ENCODE measurements at regions not wholly inside any gene's neighbourhood (a gene's known extent, or its start where the extent isn't known, plus 50 kb on each side); places are given as distances from the start of the nearest gene placed in this dataset.

DNA sequence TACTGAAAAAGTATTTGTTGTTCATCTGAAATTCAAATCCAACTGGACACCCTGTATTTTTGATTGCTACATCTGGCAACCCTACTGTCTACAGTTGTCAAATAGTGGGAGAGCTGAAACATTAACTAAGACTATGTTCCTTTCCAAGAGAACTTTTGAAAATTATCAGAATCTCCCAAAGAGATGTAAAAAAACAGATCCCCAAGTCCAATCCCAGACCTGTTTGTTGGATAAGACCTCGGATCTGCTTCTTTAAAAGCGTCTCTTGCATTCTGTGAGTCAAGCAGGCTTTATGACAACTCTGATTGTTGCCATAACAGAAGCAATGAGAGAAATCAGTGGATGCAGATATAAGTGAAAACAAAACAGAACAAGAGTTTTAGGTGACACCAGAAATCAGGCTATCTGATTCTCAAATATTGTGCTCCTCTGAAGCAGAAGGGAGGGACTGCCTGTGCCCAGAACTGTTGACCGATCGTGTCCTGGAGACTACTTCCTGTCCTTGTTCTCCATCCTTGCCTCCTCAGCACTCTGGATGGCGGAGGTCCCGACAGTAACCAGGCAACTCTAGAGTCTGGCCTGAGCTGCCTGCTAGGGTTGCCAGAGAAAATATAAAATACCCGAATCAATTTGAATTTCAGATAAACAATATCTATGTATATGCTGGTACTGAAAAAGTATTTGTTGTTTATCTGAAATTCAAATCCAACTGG is 853.8 kb downstream of the MAFB start:
- DNase-seq (ENCODE audit: low read depth in 2 of 2): no peak

DNA sequence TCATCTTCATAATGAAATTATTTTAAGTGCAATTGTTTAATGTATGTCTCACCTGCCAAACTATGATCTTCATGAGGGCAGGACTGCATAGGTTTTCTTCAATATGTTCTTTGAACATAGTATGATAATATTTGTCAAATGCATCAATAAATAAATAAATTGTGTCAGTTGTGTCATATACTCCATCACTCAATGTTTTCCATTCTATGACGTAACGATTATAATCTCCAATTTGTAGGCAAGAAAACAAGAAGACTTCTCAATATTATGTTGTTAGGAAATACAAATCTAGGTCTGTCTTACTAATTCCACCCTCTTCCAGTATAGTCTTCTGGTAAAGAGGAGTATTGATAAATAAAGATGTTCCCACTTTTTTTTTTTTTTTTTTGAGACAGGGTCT is 858.1 kb downstream of the MAFB start:
- no peak for DNase-seq (ENCODE audit: low read depth in 2 of 2)

DNA sequence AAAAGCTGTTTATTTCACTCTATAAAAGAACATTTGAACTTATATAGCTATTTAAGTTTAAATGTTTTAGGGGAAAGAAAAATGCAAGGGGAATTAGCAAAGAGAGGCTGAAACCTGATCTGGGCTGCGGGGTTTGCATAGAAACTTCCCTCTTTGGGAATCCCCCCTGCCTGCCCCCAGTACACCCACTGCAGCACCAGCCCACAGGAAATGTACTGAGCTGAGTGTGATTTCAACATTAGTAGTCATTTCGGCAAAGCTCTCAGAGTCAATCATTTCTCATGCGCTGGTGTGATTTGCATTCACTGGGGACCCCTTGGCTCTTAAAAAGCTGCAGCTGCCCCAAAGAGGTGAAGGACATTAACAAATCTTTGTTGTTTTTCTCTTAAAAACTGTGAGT is 859.4 kb downstream of the MAFB start:
- no peak for DNase-seq (ENCODE audit: low read depth in 2 of 2)

DNA sequence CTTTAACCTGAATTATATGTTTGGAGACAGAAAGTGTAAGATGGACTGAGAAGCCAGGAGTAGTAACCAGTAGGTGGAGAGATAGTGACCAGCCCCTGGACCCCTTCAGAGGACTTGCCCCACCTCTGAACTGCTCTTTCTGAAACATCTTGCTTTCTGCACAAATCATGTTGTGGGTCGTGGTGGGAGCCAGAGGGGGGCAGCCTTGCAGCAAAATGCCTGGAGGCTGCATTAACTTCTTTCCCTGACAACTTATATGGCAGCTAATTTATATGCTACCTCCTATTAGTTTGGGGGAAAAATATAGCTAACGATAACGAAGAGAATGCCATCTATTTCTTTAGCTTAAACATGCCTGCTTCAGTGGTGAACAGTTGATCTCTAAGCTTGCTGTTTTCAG is 859.8 kb downstream of the MAFB start:
- no peak for DNase-seq (ENCODE audit: low read depth in 2 of 2)

DNA sequence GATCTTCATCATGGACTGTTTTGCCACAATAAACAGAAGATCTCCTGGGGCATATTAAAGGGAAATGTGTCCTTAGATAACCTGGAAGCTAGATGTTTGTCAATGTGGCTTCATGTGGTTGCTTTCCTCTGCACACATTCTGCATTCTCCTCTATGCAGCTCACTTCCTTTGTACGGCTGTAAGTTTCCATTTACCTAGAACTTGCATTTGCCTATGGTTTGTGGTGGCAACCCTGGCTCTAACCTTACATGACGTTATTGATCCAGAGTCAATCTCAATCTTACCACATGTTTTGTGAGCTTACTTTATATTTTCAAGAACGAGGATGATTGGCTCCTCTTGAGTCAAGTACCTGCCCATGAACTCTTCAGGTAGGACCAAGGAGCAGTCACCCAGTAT is 863.1 kb downstream of the MAFB start:
- DNase-seq (ENCODE audit: low read depth in 2 of 2): no peak

DNA sequence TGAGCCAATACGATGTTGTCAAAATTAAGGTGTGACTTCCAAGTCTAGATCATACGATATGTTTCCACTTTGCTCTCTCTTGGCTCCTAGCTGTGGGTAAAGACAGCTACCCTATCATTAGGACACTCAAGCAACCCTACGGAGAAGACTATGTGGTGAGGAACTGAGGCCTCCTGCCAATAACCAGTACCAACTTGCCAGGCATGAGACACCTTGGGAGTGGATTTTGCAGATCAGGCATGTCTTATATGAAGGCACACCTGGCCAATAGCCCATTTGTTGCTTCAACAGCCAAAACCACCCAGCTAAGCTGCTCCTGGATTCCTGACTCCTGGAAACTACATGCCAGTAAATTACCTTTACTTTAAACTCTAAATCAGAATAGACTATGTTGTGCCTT is 863.4 kb downstream of the DHX35 start:
- DNase-seq (ENCODE audit: low read depth in 2 of 2): no peak

DNA sequence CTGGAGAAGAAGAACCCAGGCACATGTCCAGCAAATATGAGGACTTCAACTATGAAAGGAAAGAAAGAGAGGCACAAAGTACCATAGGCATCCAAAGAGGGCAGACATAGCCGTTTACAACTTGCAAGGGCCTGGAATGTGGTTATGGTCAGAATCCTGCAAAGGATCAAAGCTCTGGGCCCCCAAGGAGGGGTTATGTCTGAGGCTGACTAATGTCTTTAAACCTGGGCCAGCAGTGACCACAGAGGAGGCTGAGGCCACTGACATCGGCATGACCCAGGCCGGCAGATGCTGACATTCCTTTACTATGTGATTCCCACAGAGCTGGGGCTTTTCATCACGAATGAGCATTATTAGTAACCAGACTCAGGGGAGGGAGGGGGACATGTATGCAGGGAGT is 861.1 kb downstream of the DHX35 start:
- DNase-seq (ENCODE audit: low read depth in 2 of 2): no peak

DNA sequence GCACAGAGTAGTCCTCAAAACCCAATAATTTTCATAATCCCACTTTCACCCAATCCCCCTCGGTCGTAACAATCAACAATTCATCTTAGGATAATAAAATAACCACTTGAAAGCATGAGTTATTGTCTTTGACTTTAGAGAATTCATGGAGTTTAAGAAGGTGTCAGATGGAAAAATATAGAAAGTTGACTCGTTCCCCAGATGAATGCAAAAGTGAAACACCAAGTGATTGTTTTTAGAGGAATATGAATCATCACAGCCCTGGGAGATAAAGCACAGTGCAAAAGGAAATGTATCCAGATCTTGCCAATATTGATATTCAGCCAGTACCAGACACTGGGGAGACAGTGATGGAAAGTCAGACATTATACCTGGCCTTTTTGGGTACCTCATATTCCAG is 860.5 kb downstream of the DHX35 start:
- DNase-seq (ENCODE audit: low read depth in 2 of 2): no peak

DNA sequence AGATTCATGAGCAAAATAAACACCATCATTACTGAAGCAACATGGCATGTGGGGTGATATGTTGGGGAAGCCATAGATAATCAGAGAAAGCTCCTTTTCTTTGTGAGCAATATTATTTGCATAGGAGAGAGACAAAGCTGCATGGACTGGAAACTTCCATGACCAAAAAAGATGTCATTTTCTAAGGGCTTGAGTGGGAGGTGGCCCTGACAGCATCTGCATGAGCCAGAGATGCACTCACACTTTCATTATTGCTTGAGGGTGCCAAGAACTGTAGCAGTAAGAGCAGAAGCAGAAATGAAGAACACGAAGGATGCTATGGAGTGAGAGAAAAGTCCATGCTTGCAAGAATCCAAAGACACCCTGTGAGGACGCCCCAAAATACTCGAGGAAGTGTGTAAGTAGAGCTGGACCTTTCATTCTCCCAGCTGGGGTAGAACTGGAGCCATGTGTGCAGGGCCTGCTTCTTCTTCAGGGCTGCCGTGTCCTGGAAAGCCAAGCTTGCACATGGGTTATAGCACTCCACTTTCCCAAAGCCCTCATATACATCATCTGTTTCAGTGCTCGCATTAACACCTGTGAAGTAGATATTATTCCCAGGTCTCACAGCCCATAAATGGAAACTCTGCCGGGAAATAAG is 851.2 kb downstream of the DHX35 start:
- DNase-seq (ENCODE audit: low read depth in 2 of 2): no peak

DNA sequence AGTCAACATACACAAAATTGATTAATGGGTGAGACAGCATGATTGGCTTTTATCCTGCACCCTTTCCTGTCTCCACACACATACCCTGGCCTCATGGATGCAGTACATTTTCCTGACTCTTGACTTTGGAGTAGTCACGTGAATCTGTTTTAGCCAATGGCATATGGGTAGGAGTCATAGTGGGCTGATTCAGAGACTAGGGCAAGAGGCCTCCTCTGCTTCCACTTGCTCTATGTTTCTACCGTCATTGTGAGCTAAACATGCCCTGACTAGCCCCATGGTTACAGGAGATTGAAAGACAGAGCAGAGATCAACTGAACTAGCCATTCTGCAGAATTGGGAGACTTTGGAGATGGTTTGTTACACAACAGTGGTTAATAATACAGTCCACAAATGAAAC is 850.0 kb downstream of the DHX35 start:
- no peak for DNase-seq (ENCODE audit: low read depth in 2 of 2)

DNA sequence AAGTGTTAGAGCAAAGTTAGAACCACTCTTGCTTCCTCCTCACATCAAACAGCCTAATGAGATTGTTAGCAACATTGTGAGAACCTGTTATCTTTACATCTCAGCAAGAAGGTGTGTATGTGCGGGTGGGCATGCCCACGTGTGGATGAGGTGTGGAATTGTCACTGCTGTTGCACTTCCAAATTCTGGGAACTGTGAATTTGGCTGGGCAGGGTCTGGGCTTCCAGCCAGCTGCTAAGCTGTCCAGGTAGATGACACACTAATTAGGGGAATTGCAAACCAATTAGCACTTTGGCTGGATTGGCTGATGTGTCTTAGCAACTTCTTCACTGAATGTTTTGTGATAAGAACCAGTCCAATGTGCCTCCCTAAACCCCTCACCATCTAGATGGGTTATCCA is 848.2 kb downstream of the DHX35 start:
- no peak for DNase-seq (ENCODE audit: low read depth in 2 of 2)

DNA sequence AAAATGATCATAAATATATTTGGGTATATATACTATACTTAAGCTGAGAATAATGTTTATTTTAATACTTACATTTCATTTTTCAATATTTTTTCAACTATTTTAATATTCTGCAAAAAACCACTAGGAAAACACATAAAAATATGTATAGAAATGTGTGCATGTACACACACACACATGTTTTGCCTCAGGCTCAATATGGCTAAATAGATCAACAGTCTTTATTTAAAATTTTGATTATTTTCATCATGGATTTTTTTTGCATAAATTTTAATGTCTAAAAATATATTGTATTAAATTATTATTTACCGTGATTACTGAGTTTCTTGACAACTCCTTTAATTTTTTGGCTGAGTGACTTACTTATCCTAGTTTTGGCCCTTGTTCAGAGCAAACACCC is 846.5 kb downstream of the DHX35 start:
- DNase-seq (ENCODE audit: low read depth in 2 of 2): no peak

DNA sequence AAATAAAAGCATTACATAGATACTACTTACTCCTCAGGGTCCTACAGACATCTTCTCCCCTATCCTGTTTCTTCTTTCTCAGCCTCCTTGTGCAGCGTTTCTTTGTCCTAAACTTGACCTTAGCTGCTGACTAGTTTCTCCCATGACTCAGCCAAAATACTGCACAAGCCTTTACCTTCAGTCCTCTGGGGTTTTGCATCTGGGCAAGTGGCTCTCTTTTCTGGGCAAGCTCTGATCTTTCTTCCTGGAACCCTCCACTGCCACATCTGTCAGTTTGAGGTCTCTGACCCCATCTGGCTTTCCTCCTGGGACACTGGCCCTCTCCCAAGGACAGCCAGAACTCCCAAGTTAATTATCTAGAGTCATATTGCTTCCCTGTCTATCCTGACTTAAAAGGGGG is 838.4 kb downstream of the DHX35 start:
- no peak for DNase-seq (ENCODE audit: low read depth in 2 of 2)

DNA sequence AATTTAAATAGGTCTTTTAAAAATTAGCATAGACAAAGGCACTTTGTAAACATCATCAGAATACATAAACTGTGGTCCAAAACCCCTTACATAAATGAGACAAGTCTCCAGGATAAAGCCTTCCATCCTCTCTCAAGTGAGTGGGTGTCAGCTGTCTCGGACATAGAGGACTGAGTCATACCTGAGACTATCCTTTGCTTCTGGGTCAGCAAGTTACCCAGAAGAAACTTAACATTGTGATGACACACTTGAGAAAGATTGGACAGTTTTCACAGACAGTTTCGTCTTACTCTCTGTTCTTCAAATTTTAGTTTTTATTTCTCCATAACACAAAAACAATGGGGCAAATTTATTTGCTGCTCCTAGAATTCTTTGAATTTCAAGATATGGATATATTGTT is 838.0 kb downstream of the DHX35 start:
- no peak for DNase-seq (ENCODE audit: low read depth in 2 of 2)

DNA sequence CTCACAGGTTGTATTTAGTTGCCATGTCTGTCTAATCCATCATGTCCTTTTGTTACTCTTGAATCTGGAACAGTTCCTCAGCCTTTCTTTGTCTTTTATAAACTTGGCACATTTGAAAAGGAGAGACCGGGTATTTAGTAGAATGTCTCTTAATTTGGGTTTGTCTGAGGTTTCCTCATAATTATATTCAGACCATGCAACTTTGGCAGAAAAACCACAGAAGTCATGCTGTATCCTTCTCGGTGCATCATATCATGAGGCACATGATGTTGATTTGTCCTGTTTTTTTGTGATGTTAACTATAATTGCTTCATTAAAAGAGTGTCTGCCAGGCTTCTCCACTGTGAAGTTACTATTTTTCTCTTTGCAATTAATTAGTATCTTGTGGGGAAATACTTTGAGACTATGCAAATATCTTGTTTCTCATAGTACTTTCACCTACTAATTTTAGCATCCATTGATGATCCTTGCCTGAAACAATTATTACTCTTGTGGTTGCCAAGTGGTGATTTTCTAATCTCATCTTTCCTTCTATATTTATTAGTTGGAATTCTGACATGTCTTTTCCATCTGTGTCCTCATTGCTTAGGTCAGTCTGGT is 837.3 kb downstream of the DHX35 start:
- no peak for DNase-seq (ENCODE audit: low read depth in 2 of 2)

DNA sequence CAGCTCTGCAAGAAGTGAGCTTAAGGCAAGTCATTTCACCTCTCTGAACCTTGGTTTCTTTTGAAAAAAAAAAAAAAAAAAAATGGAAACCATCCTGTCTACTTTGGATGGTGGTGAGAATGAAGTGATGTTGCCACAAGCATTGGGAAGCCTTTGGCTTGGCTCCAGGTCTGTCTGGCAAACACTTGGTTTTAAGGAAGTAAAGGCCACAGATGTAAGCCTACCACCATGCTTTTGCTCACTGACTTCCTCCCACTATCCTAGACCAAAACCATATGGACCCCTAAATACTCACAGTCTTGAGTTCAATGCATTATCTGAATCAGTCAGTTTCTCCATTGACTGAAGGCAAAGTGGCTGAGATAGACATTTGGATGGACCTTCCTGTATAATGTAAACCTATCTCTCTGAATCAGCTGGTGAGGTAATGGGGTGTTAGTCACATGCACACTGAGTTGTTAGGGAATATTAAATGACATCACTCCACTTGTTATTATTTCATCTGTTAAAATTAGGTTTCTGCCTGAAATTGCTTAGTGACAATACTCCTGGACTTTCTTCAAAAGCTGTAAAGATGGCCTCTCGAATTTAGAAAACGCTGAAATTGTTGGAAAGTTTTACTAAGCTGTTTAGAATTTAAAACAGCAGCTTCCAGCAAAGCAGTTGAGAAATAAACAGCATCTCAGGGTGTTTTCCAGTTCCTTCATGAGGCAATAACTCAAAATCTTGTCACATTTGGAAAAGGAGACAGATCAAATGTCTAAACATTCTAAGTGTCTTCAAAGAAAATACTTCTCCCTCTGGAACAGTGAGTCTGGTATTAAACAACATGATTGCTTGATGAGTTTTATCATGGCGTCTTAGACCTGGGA is 833.5 kb downstream of the DHX35 start:
- no peak for DNase-seq (ENCODE audit: low read depth in 2 of 2)

DNA sequence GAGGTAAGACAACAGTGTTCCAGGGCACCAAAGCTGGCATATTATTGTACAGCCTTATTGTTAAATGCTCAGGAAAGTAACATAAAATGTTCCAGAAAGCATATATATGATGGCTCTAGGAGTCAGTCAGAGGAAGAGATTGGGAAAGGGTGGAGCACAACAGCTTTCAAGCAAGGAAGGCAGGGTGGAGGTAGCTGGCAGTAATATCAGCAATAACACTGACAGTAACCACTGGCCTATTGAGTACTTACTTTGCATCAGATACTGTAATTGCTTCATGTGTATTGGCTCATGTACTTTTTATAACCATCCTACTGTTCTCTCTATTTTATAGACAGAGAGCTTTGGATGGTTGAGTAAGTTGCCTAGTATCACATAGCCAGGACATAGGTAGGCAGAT is 830.2 kb downstream of the DHX35 start:
- no peak for DNase-seq (ENCODE audit: low read depth in 2 of 2)

DNA sequence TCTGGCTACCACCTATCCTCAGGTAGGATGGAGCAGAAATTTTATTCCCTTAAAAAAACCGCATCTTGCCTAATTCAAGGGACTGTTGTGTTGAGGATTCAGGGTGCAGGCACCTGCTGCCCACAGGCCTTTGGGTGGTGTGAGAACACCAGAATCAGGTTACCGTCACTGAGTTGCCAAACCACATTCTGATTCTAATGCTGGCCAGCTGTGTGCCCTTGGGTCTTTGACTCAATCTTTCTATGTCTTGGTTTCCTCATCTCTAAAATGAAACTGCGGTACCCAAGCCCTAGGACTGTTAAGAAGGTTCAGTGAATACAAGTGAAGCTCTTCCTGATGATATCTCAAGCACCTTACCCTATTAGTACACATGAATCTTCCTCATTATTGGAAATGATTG is 827.3 kb downstream of the DHX35 start:
- no peak for DNase-seq (ENCODE audit: low read depth in 2 of 2)

DNA sequence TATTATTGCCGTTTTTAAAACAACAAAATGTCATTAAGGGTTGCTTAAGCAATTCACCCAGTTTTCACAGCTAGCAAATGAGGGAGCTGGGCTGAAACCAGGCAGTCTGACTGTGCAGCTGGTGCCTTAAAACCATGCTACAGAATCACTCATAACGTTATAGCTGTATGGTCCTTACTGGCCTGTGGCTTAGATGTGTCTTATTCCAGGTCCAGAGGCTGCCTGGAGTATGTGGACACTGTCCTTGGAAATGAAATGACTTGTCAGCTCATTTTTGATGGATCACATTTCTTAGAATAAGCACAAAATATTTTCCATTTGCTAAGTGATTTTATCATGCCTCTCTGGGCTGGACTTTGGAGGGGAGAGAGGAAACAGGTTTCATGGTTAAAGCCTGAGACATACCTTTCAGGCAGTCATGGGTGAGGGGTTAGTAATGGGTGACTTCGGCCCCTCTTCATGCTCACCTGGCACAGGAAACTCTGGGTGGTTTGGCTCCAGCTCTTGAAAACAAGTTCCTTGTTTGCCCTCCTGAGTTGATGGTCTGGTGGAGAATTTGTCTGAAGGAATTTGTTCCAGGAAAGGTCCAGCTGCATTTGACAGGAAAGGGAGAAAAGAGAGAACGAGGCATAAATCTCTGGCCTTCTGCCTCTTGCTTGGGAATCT is 823.2 kb downstream of the DHX35 start:
- DNase-seq (ENCODE audit: low read depth in 2 of 2): no peak

DNA sequence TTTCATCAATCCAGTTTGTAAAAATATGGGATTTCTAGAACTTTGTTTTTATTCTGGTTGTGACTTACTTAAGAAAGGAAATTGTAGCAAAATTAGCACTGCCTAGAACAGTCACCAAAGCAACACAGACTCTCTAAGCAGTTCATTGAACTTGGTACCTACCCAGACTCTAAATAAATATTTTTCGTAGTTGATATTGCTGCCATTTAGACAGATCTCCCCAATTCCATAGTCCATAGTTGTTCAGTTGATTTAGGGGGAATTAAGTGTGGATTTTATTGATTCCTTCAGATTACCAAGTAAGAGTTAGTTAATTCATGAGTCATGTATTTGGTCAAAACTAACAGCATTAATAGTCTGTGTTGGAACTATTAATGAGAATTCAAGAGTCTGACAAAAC is 822.5 kb downstream of the DHX35 start:
- DNase-seq (ENCODE audit: low read depth in 2 of 2): no peak

DNA sequence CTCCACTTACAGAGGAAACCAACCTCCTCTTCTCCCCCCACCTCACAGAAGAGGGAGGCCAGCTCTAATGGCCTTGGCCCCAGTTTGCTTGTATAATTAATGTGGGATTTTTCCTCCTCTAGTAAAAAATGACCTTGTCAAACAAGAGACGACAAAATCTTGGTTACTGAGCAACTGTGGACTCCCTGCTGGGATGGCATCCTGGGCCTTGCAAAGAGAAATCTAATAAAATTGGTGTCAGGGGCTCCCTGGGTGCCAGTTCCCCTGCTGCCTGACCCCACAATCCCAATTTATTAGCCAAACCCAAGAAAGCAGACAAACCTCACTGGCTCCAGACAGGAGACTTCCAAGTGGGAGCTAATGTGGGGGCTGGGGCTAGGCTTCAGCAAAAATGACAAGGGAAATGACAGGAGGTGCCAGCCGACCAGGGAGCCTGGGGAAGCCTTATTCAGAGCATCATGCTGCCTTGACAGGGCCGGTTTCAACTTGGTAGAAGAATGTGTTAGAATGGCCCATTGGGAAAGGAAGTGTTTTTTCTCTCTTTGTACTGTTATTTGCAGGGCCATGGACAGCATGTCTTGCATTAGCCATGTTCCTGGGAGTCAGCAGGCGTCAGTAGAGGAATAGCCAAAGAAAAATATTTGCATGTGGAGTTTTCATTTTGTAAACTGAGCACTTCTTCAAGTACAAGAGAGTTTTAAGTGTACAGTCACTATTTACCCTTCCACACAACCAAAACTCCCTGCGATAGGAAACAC is 816.9 kb downstream of the DHX35 start:
- no peak for DNase-seq (ENCODE audit: low read depth in 2 of 2)
